DMS53 treated with DMSO at 0.1 percent for 48 hours (cell line): ENCODE measurements at regions not wholly inside any gene's neighbourhood (a gene's known extent, or its start where the extent isn't known, plus 50 kb on each side); places are given as distances from the start of the nearest gene placed in this dataset.

Experiments
- DNase-seq: peaks from one replicate; lab custom pipeline; 2025; ENCODE audit not compliant: unreplicated experiment; lab: John Stamatoyannopoulos, UW

- DNase-seq: no peak
Observed at GRCh38 chr1:182196897-182197870, 135.7 kb upstream of the ZNF648 start.

- DNase-seq: no peak
Observed at GRCh38 chr1:182195733-182196132, 134.2 kb upstream of the ZNF648 start.

GRCh38 chr1:182193908-182194550 is 132.5 kb upstream of the ZNF648 start:
- no peak for DNase-seq

- DNase-seq: no peak
Observed at GRCh38 chr1:182192966-182193365, 131.5 kb upstream of the ZNF648 start.

DNA sequence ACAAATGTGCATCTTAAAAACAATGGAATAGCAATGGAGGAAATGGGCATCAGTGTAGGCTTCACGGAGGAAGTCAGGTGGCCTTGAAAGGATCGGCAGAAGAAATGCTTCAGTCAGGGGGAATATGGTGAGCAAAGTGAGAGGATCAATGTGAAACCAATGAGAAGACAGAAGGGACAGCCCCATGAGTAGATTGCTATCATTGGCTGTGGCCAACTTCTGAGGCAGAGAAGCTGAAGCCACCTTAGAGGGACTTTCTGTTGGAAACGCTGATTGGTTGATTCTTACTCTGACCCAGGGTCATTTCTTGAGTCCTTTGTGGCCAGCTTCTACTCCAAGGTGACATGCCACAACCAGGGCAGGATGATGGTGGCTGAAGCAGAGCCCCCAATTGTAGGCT is 130.7 kb upstream of the ZNF648 start:
- no peak for DNase-seq

GRCh38 chr1:182191381-182192115 is 130.0 kb upstream of the ZNF648 start:
- no peak for DNase-seq

GRCh38 chr1:182189535-182190066 is 128.1 kb upstream of the ZNF648 start:
- DNase-seq: no peak

DNA sequence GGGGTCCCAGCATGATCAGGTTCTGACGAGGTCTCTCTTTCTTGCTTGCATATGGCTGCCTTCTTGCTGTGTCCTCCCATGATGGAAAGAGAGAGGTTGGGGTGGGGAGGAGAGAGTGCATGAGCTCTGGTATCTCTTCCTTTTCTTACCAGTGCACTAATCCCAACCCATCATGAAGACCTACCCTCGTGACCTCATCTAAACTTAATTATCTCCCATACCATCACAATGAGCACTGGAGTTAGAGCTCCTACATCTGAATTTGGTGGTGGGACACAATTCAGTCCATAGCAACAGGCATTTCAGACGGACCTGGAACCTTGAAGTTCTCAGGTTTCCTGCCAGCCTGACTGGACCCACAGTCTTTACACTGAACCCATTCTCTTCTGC is 125.2 kb upstream of the ZNF648 start:
- DNase-seq: no peak

GRCh38 chr1:182185842-182186756 is 124.6 kb upstream of the ZNF648 start:
- DNase-seq: peak; percentile 63

DNA sequence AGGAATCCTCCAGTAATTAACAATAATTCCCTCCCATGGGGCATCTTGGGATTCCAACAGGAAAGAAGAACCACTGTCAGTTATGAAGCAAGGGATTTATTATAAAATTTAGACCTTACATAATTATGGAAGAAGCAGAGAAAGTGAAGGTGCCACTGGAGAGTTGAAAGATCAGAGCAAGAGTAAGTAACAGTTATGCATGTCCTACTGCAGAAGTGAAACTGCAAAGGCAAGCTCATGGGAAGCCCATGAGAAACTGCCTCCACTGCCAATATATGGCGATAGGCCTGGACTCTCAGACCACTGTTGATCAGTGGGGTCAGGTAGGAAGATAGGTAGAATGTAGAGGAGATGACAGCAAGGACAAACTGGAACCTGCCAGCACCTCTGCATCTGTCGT is 123.6 kb upstream of the ZNF648 start:
- no peak for DNase-seq

DNA sequence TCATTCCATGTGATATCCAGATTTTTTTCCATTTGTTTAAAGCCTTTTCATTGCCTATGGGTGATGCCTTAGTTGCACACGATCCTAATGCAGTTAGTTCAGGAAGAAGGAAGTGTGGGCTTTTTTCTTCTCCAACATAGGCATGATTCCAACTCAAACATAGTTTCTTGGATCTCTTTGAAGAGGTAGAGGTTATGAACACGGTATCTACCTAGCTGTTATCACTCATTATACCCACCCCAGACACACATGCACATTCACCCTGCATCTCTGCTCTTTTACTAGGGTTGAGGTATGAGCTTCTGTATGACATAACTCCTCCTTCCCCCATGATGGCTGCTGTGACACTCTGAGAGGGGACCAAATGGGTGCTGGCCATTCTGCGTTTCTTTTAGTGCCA is 122.1 kb upstream of the ZNF648 start:
- DNase-seq: peak; percentile 8

DNA sequence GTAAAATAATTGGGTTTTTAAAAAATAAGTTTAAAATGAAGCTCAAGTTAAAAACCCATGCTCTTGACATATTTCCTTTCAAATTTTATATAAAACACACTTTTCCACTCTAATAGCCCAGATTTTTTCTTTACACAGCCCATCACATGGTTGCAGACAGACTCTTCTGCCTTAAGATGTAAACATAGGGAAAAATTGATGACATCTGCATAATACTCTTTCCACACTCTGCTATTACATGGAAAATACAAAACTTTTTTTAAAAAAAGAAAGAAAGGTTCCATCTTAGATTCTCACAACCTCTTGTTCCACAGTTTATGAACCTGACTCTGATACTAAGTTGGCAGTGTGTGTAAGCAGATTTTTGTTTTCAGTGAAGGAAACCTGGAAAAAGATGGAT is 120.8 kb upstream of the ZNF648 start:
- no peak for DNase-seq

DNA sequence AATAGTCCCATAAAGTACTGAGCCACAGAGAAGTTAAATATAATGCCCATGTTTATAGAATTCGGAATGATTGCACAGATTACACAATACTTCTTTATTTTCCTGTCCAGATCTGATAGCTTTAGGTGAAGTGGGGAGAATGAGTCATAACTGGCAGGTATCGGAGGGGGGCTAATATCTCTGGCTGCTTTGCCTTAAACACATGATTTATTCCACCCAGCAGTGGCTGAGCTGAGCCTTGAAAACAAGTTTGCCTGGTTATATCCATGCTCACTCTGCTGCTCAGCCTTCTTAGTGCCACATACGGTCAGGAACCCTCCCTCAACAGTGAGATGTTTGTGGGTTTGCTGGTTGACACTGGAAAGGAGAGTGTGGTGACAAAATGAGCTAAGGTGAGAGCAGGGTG is 119.7 kb upstream of the ZNF648 start:
- peak; percentile 69 for DNase-seq

DNA sequence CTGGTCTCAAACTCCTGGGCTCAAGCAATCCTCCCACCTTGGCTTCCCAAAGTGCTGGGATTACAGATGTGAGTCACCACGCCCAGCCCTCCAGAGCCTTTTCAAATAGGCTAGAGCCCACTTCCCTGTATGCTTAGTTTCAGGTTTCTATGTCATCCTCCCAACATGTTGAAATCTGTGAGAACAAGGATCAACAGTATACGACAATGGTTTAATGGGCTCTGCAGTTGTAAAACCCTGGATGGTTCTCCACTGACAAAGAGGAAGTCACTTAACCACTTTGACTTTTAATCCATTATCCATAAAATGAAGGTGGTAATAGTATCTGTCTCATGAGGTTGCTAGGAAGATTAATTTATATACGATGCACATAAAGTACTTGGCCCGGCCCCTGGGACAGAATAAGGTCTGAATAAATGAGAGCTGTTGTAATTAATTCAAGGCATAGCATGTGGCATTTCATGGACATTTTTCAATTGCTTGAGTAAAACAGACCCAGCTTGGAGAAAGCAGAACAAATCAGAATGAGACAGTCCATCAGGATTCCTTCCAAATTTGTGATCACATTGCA is 113.9 kb upstream of the ZNF648 start:
- DNase-seq: peak; percentile 91

- no peak for DNase-seq
Observed at GRCh38 chr1:182174513-182174855, 113.0 kb upstream of the ZNF648 start.

DNA sequence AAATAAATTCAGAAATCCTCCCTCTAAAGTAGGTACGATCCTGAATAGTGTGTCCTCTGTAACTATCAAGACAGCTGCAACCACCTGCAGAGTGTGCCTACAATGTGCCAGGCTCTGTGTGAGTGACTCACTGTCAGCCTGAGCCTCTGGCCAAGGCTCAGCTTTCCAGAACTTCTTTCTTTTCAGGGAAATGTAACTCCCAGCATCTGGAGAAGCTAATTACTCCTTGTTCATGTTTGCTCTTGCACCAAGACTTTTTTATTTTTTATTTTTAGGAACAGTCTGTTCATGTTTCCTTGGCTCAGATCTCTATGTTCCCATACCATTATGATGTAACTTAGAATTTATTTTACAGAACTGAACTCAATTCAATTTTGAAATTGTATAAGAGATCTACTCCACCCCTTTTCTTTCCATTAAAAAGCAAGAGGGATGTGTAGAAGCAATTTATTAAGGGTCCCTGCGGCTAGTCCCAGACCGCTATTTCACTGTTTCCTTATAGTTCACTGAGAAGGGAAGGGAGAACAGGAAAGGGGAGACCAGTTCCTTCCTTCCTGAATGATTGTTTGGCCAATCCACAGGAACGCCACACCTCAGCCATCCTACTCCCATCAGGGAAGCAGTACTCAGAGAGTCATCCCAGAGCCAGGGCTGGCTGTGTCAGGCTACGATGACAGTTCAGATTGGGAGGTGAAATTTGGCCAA is 112.4 kb upstream of the ZNF648 start:
- no peak for DNase-seq

GRCh38 chr1:182172699-182173098 is 111.2 kb upstream of the ZNF648 start:
- DNase-seq: no peak

DNA sequence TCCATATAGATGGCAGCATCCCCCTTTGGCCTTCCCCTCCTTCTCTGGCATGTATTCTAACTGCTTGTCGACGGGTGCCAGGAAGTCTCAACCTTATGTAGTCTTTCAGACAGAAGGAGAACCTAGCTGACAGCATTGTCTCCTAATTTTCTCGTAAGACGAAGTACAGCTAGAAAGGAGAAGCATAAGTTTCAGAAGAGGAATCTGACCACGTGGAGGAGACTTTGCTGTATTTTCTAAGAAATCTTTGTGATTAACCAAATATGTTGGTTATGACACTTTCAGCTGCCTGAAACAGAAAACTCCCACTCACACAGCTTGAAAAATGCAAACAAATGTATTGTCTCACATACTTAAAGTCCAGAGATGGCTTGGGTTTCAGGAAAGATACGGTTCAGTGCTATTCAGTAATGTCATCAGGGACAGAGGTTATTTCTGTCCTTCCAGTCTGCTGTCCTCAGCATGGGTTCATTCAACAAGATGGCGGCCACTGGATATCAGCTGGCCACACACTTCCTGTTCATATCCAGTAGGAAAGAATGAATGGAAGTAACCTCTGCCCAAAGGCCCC is 109.5 kb upstream of the ZNF648 start:
- peak; percentile 43 for DNase-seq

- no peak for DNase-seq
Observed at GRCh38 chr1:182169203-182169602, 107.7 kb upstream of the ZNF648 start.
